Panc1 (cell line): ENCODE measurements at regions not wholly inside any gene's neighbourhood (a gene's known extent, or its start where the extent isn't known, plus 50 kb on each side); places are given as distances from the start of the nearest gene placed in this dataset.

Experiments used
- CTCF ChIP-seq: fragments of 450-650 bp; IDR thresholded peaks from 2 replicates; pipeline ENCODE4 v1.5.1; 2017; ENCODE audit warnings: mild to moderate bottlenecking
- POLR2AphosphoS5 ChIP-seq: IDR thresholded peaks from 2 replicates; pipeline ENCODE4 v1.6.1; 2012; ENCODE audit warnings: mild to moderate bottlenecking, low read depth, low read length, moderate library complexity

- TF ChIP-seq CTCF (no peak), POLR2AphosphoS5 (no peak)
Observed at GRCh38 chr12:125304029-125304428, 238.8 kb downstream of the AACS start.
